ENCODE measurements at regions not wholly inside any gene's neighbourhood (a gene's known extent, or its start where the extent isn't known, plus 50 kb on each side); places are given as distances from the start of the nearest gene placed in this dataset.
"Not testable (repeated sequence)": the region's sequence is repeated elsewhere in the genome, so short reads cannot be mapped to it uniquely, and the experiment has no call there.

DNA sequence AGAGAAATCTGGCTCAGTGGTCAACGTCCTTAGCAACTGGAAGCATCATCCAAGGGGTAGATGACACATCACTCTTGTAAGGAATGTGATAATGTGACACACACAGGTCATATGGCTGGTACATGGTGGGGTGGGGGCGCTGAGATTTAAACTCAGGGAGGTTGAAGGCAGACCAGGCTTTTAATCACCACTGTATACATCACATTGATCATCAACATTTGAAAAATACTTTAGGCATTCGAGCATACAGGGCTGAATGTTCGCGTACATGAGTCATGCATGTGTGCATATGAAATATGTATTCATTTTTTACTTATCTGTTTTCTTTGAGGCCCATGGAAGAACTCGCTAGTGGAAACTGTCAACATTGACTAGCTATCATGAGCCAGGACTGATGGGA lies 976.4 kb downstream of the VRK1 start:
- DNase-seq, result no peak

DNA sequence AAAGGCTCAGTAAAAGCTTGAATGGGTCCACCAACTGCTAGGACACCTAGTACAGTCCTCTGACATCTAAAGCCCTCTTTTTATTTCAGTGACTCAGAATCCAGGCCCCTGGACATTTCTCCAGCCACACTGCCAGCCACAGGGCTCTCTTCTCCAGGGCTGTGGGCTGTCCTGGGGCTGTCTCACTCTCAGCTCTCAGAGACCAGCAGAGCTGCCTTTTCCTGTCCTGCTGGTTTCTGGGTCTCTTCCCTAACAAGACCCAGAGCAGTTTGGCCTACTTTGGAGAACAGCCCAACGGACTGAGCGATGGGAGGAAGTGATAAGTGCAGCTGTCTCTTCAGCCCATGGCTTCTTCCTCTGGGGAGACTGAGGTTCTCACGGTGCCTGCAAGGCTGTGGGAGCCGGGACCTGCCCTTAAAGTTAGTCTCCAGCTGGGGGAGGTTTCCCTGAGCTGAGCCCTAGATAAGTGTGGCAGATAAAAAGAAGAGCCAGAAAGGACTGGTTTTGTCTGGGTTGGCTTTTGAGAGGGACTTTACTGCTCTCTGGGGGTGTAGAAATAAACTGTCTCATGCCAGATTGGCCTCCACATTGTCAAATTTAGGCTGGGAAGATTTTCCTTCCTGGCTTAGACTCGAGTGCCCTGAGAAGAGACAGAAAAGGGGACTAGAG lies 979.8 kb downstream of the VRK1 start:
- DNase-seq, result no peak

DNA sequence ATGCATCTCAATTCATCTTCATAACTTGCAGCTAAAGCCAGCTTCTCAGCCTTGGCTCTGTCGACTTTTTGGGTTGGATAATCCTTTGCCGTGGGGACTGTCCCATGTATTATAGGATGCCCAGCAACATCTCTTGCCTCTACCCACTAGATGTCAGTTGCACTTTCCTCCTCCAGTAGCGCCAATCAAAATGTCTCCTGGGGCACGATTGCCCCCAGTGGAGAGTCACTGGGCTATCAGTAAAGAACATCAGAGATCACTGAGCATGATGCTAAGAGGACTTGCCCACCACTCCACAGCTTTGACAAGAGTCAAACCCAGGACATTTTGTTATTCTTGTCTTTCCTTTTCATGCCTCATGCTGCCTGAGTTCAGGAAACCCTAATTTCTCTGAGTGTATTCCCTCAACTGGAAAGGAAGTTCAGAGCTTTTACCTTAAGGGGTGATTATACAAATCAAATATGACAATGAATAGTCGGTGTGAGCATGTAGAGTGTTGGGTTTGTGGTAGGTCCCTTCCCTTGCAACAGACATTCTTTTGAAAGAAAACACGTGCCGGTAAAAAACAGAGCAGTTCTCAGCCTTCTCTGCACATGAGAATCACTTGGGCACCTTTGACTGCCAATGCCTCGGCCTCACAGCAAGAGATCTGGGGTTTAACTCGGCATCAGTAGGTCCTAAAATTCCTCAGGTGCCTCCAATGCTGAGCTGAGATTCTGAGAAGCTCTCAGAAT lies 980.6 kb downstream of the VRK1 start:
- no peak for DNase-seq

DNA sequence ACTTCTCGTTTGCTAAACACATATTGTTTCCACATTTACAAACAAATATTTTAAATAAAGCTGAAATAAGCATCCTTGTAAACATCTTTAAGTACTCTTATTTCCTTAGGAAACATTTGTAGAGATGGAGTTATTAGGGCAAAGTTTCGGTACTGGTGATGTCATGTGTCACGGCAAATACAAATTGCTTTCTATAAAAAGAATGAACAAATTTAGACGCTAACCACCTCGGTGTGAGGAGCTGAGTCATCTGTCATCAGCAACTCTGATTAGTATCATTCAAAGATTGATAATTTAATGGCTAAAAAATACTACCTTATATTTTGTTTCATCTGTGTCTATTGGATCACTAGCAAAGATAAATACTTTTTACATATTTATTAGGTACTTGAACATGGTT lies 982.0 kb downstream of the VRK1 start:
- no peak for DNase-seq

DNA sequence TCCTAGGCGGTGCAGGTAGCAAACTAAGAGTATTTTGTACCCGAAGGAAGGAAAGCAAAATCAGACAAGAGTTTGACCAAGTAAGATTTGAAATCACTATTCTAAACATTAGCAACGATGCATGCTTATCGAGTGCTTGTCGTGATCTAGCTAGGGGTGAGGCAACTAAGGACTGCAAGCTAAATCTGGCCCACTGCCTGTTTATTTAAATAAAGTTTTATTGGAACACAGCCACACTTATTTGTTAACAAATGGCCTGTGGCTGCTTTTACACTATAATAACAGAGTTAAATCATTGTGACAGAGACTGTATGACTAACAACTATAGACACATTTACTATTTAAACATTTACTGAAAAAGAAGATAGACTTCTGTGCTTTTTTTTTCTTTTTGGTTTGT lies 983.6 kb downstream of the VRK1 start:
- DNase-seq, result no peak

DNA sequence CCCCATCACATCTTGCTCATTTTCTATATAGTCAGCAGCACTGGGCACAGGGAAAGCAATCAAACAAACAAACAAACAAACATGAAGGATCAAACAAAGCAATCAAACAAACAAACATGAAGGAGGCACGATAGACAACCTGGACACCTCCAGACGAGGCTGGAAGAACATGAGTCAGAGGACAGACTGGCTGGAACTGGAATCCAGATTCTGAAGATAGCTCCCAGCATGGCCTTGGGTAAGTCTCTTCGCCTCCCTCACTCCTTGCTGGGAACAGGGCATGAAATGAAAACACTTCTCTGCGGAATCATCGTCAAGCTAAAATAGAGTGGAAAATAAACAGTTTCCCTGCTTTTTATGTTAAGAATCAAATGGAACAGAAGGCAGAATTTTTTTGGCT lies 984.8 kb downstream of the VRK1 start:
- no peak for DNase-seq

DNA sequence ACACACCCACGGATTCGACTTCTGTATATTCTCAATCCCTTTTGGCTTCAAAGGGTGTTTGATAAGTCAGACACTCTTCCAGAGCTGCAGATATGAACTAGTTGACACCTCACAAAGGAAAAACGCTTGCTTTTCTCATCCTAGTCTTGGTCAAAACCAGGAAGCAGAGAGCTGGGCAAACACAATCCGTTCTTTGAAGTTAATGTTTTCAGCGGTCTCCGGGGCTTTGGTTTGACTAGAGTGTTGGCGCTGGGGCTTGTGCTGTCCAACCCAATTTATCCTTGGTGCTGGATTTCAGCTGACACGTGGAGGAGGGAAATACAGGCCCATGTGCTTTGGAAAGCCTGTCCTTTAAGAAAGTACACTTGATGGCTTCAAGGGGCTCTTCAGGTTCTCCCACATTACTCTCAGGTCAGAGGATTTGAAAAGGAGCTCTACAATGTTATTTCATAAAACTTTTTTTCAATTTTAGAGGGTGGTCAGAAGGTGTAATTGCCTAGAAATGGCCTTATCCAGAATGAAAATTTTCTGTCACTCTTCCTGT lies 985.8 kb downstream of the VRK1 start:
- DNase-seq, result no peak

DNA sequence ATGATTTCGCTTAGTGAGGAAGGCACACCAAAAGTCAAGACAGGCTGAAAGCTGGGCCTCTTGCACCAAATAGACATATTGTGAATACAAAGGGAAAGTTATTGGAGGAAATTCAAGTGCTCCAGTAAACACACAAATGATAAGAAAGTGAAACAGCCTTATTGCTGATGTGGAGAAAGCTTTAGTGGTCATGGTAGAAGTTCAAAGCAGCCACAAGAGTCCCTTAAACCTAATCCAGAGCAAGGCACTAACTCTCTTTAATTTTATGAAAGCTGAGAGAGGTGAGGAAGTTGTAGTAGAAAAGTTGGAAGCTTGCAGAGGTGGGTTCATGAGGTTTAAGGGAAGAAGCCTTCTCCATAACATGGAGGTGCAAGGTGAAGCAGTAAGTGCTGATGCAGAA lies 988.3 kb downstream of the VRK1 start:
- no peak for DNase-seq

DNA sequence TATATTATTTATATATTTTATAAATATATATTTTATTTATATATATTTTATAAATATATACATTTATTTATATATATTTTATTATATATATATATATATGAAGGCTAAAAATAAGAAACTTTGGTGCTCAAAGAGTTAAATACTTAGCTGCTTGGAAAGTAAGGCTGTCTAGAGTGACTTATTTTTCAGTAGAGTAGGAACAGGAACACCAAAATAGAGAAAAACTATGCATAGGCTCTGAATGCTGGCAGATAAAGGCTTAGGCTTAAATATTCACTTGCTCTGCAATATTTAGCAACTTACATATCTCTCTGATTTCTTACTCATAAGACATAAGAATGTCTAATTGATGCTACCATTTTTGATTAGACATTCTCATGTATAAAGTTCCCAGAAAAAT lies 991.2 kb downstream of the VRK1 start:
- no peak for DNase-seq

DNA sequence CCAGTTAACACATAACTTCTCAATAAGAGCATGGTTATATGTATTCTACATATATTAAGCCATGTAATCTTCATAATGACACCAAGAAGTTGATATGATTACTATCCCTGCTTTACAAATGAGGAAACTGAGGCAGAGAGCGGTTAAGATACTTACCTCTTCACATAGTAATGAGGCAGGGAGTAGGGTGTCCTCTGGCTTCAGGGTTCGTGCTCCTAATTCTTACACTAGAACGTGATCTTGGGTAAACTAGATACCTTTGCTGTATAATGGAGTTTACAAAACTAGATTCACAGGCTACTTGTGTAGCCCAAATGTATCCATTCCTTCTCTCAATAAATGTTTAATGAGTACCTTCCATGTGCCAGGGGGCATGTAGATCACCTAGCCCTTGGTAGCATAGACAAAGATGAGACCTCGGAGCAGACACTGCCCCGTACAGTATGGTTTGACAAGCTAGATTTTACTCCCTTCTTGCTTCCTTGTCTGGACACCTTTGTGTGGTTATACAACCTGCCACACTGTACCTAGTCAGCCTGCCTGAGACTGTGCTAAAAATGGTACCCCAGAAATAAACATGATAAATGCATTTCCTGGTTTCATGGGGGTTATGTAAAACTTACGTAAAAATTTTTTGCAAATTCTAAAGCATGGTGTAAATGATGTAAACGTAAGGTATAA lies 991.8 kb downstream of the VRK1 start:
- no peak for DNase-seq

DNA sequence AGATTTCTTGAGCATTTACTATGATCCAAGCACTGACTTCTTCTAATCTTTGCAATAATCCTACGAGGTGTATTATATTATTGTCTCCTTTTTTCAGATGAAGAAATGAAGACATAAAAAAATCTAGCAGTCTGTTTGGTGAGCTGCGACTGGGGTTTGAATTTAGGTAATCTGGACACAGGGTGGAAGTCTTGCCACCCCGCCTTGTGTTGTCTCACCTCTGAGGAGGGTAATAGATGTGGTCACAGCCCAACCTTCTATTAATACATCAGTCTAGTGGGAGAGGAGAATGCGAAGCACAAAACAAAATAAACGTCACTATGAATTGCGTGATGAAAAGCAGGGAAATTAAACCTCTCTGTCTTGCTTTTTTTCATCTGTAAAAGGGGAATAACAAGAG lies 993.9 kb downstream of the VRK1 start:
- DNase-seq, result no peak

DNA sequence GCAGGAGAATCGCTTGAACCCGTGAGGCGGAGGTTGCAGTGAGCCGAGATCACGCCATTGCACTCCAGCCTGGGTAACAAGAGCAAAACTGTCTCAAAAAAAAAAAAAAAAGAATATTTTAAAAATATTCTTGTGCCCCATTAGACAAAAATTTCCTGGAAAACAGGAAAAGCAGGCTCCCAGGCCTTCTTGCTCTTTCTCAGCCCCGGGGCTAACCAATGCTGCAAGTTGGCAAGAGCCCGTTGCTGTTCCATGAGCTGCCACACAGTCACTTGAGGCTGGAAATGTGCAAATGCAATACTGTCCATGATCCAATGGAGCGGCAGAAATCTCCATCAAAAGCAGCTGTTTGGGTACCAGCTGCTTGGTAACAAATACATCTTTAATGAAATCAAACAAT lies 994.7 kb downstream of the VRK1 start:
- DNase-seq, result no peak

DNA sequence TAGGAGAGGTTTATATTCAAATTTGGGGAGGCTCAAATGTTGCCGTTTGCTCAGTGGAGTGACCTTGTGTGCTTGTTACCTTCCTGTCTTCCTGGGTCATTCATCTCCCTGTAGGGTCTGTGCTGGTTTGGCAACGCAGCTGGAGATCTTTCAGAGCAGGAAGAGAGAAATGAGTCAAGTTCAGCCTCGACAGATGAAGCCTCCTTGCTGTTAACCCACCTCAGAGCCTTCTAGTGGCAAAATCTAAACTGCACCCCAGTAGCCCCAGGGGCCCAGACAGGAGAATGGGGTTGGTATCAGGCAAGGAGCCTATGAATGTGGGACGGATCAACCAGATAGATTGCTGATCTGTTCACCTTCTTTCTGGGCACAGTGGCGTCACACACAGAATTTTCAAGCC lies 999.3 kb downstream of the VRK1 start:
- no peak for DNase-seq

DNA sequence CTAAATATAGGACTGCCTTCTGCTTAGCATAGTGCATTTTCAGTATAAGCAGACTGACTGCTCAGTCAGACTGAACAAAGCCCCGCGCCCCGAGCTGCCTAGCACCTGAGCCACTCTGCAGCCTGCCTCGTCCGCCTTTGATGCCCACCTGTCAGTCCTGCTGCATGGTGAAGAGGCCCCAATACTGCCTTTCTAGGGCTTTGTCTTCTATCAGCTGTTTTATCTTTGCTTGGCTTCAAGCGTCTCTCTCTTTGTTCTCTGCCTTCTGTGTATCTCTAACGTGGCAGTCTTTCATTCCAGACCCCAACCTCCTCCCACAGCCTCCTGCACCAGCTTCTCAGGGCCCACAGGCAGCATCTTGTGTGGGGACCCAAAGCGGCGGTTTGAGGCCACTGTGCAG lies 1001.0 kb downstream of the VRK1 start:
- DNase-seq, result no peak

DNA sequence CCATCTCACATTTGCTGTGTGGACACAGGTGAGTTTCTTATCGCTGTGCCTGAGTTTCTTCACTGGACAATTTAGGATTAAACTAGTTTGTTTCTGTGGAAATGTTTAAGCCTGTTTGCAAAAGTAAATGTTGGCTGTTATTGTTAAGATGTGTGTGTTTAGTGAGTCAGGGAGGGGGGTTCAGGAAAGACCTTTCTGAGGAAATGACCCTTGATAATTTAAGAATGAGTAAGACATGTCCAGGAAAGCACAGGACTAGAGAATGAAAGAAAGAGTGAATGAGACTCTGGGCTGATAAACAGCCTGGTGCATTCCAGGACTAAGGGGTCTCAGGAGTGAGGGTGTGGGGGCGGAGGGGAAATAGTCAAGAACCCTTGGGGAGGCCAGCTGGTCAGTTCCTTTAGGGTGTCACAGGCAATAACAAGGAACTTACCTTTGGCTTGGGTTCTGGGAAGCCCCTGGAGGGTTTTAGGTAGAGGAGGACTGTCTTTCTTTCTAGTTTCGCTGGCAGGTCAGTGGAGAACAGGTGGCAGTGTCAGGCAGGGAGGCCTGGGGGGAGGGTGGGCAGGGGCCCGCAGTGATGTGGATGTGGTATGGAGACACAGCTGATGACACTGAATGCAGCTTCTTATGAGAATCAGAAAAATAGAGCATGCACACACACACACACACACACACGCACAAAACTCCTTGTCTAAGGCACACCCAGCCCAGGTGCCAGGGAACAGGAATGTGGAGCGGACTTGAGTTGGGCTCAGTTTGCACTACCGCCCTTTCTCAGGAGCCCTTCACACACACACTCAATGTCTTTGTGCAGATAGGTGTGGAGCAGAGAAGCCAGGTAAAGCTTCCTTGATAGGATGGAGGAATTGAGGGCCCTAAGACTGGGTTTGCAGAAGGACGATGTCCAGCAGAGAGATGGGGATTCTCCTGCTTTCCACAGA lies 1005.5 kb downstream of the VRK1 start:
- no peak for DNase-seq

DNA sequence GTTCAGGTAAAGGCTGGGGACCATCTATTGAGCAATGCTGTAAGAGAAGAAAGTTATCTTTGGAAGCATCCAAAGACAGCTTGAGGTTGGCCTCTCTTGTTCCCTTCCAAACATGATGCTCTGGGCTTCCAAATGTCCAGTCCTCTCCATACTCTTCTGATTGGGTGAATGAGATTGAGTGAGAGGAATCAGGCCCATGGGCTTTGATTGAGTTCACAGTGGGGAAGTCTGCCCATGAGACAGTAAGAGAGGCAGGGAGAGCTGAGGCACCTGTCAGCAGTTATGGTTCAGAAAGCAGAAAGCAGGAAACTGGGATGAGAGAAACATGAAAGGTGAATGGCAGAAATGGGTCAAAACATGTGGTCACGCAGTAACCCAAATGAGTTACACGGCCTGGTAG lies 1006.9 kb downstream of the VRK1 start:
- no peak for DNase-seq

DNA sequence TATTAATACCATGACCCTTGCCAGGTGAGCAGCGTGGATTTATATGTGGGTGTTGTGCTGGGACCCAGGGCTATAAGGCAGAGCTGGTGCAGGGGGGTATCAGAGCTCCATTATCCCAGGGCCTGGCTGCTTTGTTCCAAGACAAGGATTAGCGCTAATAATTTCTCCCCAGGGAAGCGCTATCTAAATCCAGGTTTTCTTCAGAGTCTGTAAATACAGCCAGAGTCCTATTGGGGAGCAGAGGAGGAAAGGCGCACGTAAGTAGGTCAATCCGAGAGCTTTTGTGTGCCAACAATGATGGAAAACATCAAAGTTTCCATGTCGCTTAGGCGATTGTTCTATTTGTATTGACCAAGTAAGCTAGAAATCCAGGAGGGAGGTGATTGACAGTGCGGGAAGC lies 1009.7 kb downstream of the VRK1 start:
- no peak for DNase-seq

DNA sequence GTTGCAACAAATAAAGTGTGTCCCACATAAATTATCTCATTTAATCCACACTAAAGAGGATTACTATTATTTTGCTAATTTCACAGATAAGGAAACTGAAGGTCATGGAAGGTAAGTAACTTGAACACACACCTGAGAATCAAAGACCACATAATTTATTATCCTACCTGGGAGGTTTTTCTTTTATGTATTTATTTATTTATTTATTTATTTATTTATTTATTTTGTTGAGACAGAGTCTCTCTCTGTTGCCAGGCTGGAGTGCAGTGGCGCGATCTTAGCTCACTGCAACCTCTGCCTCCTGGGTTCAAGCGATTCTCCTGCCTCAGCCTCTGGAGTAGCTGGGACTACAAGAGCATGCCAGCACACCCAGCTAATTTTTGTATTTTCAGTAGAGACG lies 1011.4 kb downstream of the VRK1 start:
- DNase-seq, result not testable (repeated sequence)

DNA sequence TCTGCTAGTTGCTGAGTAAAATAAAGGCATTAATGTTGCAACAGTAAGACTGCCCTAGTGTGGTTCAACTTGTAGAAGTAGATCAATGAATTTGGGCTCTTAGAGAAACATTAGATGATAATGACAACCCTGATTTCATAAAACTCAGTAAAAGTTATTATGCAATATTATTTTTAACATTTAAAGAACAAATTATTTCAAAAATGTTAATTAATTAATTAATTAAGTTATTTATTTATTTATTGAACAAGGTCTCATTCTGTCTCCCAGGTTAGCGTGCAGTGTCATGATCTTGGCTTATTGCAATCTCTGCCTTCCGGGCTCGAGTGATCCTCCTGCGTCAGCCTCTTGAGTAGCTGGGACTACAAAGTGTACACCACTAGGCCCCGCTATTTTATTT lies 1016.4 kb downstream of the VRK1 start:
- no peak for DNase-seq

DNA sequence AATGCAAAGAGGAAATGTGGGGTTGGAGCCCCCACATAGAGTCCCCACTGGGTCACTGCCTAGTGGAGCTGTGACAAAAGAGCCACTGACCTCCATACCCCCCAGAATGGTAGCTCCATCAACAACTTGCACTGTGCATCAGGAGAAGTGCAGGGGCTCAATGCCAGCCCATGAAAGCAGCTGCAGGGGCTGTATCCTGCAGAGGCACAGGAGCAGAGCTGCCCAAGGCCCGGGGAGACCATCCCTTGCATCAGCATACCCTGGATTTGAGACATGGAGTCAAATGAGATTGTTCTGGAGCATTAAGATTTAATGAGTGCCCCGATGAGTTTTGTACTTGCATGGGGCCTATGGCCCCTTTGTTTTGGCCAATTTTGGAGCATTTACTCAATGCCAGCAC lies 1023.6 kb downstream of the VRK1 start:
- no peak for DNase-seq

DNA sequence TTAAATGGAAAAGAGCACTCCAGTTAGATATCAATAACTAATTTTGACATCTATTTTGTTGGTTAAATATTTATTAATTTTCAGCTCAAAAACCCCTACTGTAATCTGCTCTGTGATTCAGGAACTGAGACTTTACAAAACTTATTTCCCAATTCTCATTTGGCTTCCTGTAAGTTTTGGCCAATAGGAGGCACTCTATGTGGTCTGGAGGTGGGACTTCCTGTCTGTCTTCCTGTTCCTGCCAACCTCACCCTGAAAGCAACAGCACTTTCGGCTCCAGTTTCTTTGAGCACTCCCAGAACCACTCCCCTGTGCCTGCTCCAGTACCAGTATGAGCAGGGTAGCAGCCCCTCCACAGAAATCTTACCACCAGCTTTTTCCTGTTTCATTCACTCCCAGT lies 1027.0 kb downstream of the VRK1 start:
- no peak for DNase-seq

DNA sequence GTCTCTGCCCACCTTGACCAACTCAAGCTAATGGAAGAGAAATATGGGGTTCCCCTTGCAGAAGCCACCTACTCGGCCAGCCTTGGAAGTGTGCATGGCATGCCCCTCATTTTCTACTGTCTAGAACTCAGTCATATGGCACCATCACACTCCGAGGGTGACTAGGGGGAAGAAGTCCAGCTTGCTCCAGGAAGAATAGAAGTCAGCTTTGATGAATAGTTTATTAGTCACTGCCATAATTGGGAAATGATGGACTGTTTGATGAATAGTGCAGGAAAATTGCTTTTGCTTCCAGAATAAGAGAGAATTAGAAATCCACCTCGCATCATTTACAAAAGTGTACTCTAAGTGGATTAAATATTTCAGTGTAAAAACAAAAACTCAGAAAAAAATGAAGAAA lies 1030.6 kb downstream of the VRK1 start:
- DNase-seq, result no peak

DNA sequence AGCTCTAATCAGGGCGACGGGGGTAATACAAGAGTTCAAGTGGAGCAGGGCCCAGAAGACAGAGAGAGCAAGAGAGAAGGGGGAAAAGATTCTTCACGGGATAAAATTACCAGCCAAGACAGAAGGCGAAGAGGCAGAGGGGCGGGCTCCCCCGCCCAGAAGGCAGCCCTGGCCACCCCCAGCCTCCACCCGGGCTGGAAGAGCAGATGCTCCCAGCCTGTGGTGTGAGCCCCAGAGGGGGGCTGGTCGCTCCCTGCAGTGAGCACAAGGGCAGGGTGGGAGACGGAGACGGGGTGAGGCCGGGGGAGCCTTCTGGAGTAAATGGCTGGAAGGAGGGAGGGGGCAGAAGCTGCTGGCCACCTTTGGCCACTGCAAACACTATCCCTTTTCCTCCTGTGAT lies 1035.6 kb downstream of the VRK1 start:
- DNase-seq, result no peak
